Activated CD8-positive, alpha-beta memory T cell treated with anti-CD3 and anti-CD28 coated beads, Interleukin-2, amount 50 U/mL, for 48 hours (primary cell): ENCODE measurements at regions not wholly inside any gene's neighbourhood (a gene's known extent, or its start where the extent isn't known, plus 50 kb on each side); places are given as distances from the start of the nearest gene placed in this dataset.
"Not testable (repeated sequence)": the region's sequence is repeated elsewhere in the genome, so short reads cannot be mapped to it uniquely, and the experiment has no call there.

Source experiments
- DNase-seq: peaks from one replicate; pipeline ENCODE4 v3.0.0-alpha.2; 2020

- DNase-seq, result no peak
Measured at GRCh38 chr16:31754998-31755615, 118.5 kb upstream of the ZNF267 start.

DNA sequence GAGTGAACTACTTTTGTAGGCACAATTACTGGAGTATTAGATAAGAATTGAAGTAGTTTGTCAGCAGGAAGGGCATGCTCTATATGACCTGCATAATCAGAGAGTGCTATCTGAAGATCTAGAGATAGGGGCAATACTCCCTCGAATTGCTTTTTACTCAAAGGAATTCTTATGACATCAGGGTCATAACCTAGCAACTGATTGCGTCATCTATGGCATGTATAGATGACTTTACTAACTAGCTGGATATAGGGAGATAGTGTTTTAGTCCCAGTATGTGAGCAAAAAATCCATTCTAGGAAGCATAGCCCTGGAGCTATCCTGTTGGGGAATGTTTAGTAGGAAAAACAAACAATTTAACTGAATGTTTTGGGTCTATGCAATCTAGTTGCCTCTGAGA is 109.5 kb upstream of the ZNF267 start:
- DNase-seq, result no peak

- DNase-seq, result no peak
Measured at GRCh38 chr16:31767267-31767666, 106.3 kb upstream of the ZNF267 start.

- DNase-seq, result no peak
Measured at GRCh38 chr16:31780342-31780741, 93.3 kb upstream of the ZNF267 start.

DNA sequence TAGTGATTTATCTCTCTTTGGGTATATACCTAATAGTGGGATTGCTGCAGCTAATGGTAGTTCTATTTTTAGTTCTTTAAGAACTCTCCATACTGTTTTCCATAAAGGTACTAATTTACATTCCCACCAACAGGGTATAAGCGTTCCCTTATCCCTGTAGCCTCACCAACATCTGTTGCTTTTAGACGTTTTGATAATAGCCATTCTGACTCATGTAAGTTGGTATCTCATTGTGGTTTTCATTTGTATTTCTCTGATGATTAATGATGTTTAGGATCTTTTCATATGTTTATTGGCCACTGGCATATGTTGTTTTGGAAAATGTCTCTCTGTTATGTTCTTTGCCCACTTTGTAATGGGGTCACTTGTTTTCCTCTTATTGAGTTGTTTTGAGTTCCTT is 88.5 kb upstream of the ZNF267 start:
- DNase-seq, result no peak

DNA sequence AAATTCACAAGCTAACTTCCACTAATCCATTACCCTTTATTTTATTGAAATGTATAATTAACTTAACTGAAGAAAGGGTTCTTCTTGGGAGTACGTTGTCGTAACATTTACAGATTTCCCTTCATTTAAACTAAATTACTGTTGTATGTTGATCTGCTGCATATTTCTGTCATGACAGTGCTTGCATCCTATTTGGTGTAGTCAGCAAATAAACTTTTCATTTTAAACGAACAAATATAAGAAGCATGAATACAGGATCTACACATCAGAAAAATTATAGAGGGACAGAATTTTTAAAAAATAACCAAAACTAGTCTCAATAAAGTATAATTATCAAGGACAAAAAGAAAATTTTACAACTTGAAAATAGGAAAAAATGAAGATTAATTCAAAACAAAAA is 66.5 kb upstream of the ZNF267 start:
- DNase-seq, result no peak

GRCh38 chr16:31810863-31811262 is 62.7 kb upstream of the ZNF267 start:
- no peak for DNase-seq

DNA sequence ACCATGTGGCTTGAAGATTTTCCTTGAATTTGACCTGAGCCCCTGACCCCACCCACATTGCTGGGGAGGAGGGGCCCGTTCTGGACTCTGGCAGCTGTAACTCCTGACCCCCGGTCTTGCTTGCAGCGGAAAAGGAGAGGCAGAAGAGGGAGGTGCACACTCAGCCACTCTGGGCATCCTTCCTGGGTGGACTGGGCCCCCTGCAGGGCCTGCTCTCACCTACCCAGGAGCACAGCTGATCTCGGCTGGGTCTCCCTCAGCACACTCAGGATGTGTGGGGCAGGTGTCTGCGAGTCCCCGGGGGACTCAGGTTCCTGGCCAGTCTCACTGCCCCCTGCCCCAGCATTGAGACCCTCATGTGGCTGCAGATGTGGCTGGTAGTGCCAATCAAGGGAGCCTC is 57.5 kb upstream of the ZNF267 start:
- DNase-seq, result not testable (repeated sequence)

- no peak for DNase-seq
Measured at GRCh38 chr16:31819386-31819785, 54.2 kb upstream of the ZNF267 start.

DNA sequence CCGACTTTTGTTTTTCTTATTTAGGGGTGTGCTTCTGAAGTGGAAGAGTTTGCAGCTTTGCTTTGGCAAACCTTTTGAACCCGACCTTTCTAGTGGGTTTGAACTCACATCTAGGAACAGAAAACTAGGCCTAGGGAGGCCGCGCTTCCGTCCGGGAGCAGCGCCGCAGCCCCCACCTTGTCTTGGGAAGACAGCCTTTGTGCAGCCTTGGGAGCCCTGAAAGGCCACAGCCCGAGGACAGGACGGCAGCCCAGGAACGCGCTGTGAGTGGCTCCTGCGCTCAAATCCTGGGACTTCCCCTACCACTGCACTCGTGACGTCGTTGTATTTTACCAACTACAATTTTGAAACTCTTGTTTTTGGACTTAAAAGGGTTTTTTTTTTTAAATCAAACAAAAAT is 53.7 kb upstream of the ZNF267 start:
- DNase-seq, result no peak
